ENCODE measurements at regions not wholly inside any gene's neighbourhood (a gene's known extent, or its start where the extent isn't known, plus 50 kb on each side); places are given as distances from the start of the nearest gene placed in this dataset.

- Histone ChIP-seq H3K27me3 (no peaks in the 10 kb centered on the region), H3K9me3 (peaks cover 0 to 17% (median 0%) of the 10 kb centered on the region in 12 donors), H3K27ac (no peak overlapping the region), H3K4me3 (no peak overlapping the region), H3K36me3 (no peaks in the 10 kb centered on the region), H3K4me1 (no peaks in the 10 kb centered on the region)
- DNase-seq (no peak), ATAC-seq (no peak)
- intact Hi-C loops (cut with DNase I) = no loop called here
- TF ChIP-seq CTCF (IDR thresholded peaks at IDR 0.05) = no peak
- no peak for TF ChIP-seq POLR2A (IDR thresholded peaks at IDR 0.05)
- 66 to 81% (median 72%) methylated on average over 3 of the region's 3 CpGs for WGBS, 4 donors
These were observed 115.0 kb upstream of the TPRG1 start for GRCh38 chr3:189056646-189057335.

- intact Hi-C loops (cut with DNase I) = no loop called here
- Histone ChIP-seq H3K27me3 (no peaks in the 10 kb centered on the region), H3K36me3 (no peaks in the 10 kb centered on the region), H3K4me1 (no peaks in the 10 kb centered on the region), H3K27ac (no peak overlapping the region), H3K4me3 (no peak overlapping the region), H3K9me3 (peaks cover 0 to 21% (median 0%) of the 10 kb centered on the region in 12 donors)
- WGBS, 4 donors = 75 to 93% (median 81%) methylated on average over 1 of the region's 1 CpG
- DNase-seq (no peak), ATAC-seq (no peak)
- no peak for TF ChIP-seq POLR2A (IDR thresholded peaks at IDR 0.05)
- TF ChIP-seq CTCF (IDR thresholded peaks at IDR 0.05) = no peak
These were observed 114.4 kb upstream of the TPRG1 start for GRCh38 chr3:189057369-189057768.

GRCh38 chr3:189058071-189058470, 113.7 kb upstream of the TPRG1 start:
- H3K27me3 ChIP-seq = no peaks in the 10 kb centered on the region
- peaks cover 0 to 28% (median under 1%) of the 10 kb centered on the region in 12 donors for H3K9me3 ChIP-seq
- H3K4me1 ChIP-seq = no peaks in the 10 kb centered on the region
- intact Hi-C loops (cut with DNase I) = no loop called here
- WGBS, 4 donors = 87 to 92% (median 90%) methylated on average over 5 of the region's 5 CpGs
- no peak overlapping the region for H3K4me3 ChIP-seq
- H3K36me3 ChIP-seq = no peaks in the 10 kb centered on the region
- TF ChIP-seq CTCF (IDR thresholded peaks at IDR 0.05) (no peak), POLR2A (IDR thresholded peaks at IDR 0.05) (no peak)
- H3K27ac ChIP-seq = no peak overlapping the region
- DNase-seq (no peak), ATAC-seq (no peak)

GRCh38 chr3:189070965-189071364, 100.8 kb upstream of the TPRG1 start:
- Histone ChIP-seq H3K27me3 (no peaks in the 10 kb centered on the region), H3K4me1 (no peaks in the 10 kb centered on the region), H3K27ac (no peak overlapping the region), H3K36me3 (no peaks in the 10 kb centered on the region), H3K4me3 (no peak overlapping the region), H3K9me3 (peaks cover 0 to 29% (median 2%) of the 10 kb centered on the region in 12 donors)
- DNase-seq (no peak), ATAC-seq (no peak)
- intact Hi-C loops (cut with DNase I) = no loop called here
- TF ChIP-seq POLR2A (IDR thresholded peaks at IDR 0.05) (no peak), CTCF (IDR thresholded peaks at IDR 0.05) (no peak)
